OCI-LY3 (cell line): ENCODE measurements at regions not wholly inside any gene's neighbourhood (a gene's known extent, or its start where the extent isn't known, plus 50 kb on each side); places are given as distances from the start of the nearest gene placed in this dataset.

Experiments
- CTCF ChIP-seq: fragments of 200-600, 300-600 bp; sonication (generic); IDR thresholded peaks from 2 replicates; pipeline ENCODE4 v1.5.1; 2014; ENCODE audit warnings: antibody characterized with exemption, low read length, low read depth
- EZH2phosphoT487 ChIP-seq: fragments of 200-600 bp; shearing (Covaris generic); IDR thresholded peaks from 2 replicates; pipeline ENCODE4 v1.6.1; 2018; ENCODE audit warnings: antibody characterized with exemption, mixed run types, low read depth

GRCh38 chr12:72134246-72135020, 137.7 kb upstream of the TRHDE start:
- TF ChIP-seq CTCF (no peak), EZH2phosphoT487 (no peak)
